GM12865 (cell line): ENCODE measurements at regions not wholly inside any gene's neighbourhood (a gene's known extent, or its start where the extent isn't known, plus 50 kb on each side); places are given as distances from the start of the nearest gene placed in this dataset.

Experiments used
- DNase-seq: peaks from one replicate; pipeline ENCODE4 v3.0.0; 2010; ENCODE audit warnings: low read depth
- H3K4me3 ChIP-seq: 2 replicates; pipeline ENCODE4 v1.5.1; 2011; ENCODE audit warnings: mild to moderate bottlenecking, low read depth, low read length, control low read depth
- CTCF ChIP-seq: IDR thresholded peaks from 2 replicates; pipeline ENCODE4 v1.5.1; 2011; ENCODE audit warnings: low read length, control low read depth, low read depth, inconsistent platforms; ENCODE audit not compliant: insufficient read depth; ENCODE audit errors: missing control alignments

- no peak for DNase-seq
Measured at GRCh38 chr6:144885817-144886216, 600.7 kb downstream of the UTRN start.

GRCh38 chr6:144886682-144887081, 601.5 kb downstream of the UTRN start:
- no peak for TF ChIP-seq CTCF
- no peak overlapping the region for H3K4me3 ChIP-seq
- DNase-seq = no peak

More at GRCh38 chr6:144885817-144886216, 600.7 kb downstream of the UTRN start:
- no peak overlapping the region for H3K4me3 ChIP-seq
- no peak for TF ChIP-seq CTCF

- TF ChIP-seq CTCF = no peak
- DNase-seq = no peak
- H3K4me3 ChIP-seq = no peak overlapping the region
Measured at GRCh38 chr6:144888621-144889020, 603.5 kb downstream of the UTRN start.

GRCh38 chr6:144893680-144894151, 608.6 kb downstream of the UTRN start:
- DNase-seq = no peak
- H3K4me3 ChIP-seq = no peak overlapping the region
- TF ChIP-seq CTCF = no peak

- no peak overlapping the region for H3K4me3 ChIP-seq
- TF ChIP-seq CTCF = no peak
- DNase-seq = no peak
Measured at GRCh38 chr6:144894240-144894639, 609.1 kb downstream of the UTRN start.

- no peak overlapping the region for H3K4me3 ChIP-seq
- no peak for DNase-seq
- TF ChIP-seq CTCF = no peak
Measured at GRCh38 chr6:144895313-144896278, 610.5 kb downstream of the UTRN start.

- no peak overlapping the region for H3K4me3 ChIP-seq
- DNase-seq = no peak
- no peak for TF ChIP-seq CTCF
Measured at GRCh38 chr6:144896289-144896688, 611.2 kb downstream of the UTRN start.
